T1000 (cell line): ENCODE measurements at regions not wholly inside any gene's neighbourhood (a gene's known extent, or its start where the extent isn't known, plus 50 kb on each side); places are given as distances from the start of the nearest gene placed in this dataset.
A peak's percentile ranks its signal among the peaks of the same experiment; 100 is the strongest.
"Not testable (repeated sequence)": the region's sequence is repeated elsewhere in the genome, so short reads cannot be mapped to it uniquely, and the experiment has no call there.

Source experiments
- DNase-seq: peaks from one replicate; lab custom pipeline; 2025; ENCODE audit warnings: mixed read lengths; lab: John Stamatoyannopoulos, UW

GRCh38 chr3:66933233-66933632 is 64.9 kb upstream of the KBTBD8 start:
- no peak for DNase-seq

- no peak for DNase-seq
Observed at GRCh38 chr3:66934041-66934440, 64.1 kb upstream of the KBTBD8 start.

GRCh38 chr3:66934725-66935124 is 63.4 kb upstream of the KBTBD8 start:
- no peak for DNase-seq

- not testable (repeated sequence) for DNase-seq
Observed at GRCh38 chr3:66937041-66937440, 61.1 kb upstream of the KBTBD8 start.

- peak; percentile 7 for DNase-seq
Observed at GRCh38 chr3:66938338-66938963, 59.7 kb upstream of the KBTBD8 start.

GRCh38 chr3:66948041-66948440 is 50.1 kb upstream of the KBTBD8 start:
- DNase-seq = no peak
